ENCODE measurements at regions not wholly inside any gene's neighbourhood (a gene's known extent, or its start where the extent isn't known, plus 50 kb on each side); places are given as distances from the start of the nearest gene placed in this dataset.

GRCh38 chr12:46710125-46710743 is 115.6 kb downstream of the SLC38A4 start:
- TF ChIP-seq PAX5 (IDR thresholded peaks at IDR 0.05; ENCODE audit: insufficient read depth, low read length, severe bottlenecking) (no peak), POLR2A (IDR thresholded peaks at IDR 0.05; ENCODE audit: low read depth, low read length) (no peak), POLR2AphosphoS5 (IDR thresholded peaks at IDR 0.05; ENCODE audit: low read depth, low read length) (no peak), TAF1 (IDR thresholded peaks at IDR 0.05; ENCODE audit: low read depth, low read length) (no peak), SPI1 (IDR thresholded peaks at IDR 0.05; ENCODE audit: low read depth, low read length) (no peak)

Data from GM12891 (cell line).